8988T (cell line): ENCODE measurements at regions not wholly inside any gene's neighbourhood (a gene's known extent, or its start where the extent isn't known, plus 50 kb on each side); places are given as distances from the start of the nearest gene placed in this dataset.

Experiments
- DNase-seq: peaks from one replicate; pipeline ENCODE4 v3.0.0; 2011

- no peak for DNase-seq
Measured at GRCh38 chr3:59440285-59441028, 390.6 kb upstream of the CFAP20DC start.

GRCh38 chr3:59438492-59438891 lies 388.7 kb upstream of the CFAP20DC start:
- no peak for DNase-seq

- no peak for DNase-seq
Measured at GRCh38 chr3:59436164-59436958, 386.5 kb upstream of the CFAP20DC start.

GRCh38 chr3:59433546-59433945 lies 383.7 kb upstream of the CFAP20DC start:
- no peak for DNase-seq

- no peak for DNase-seq
Measured at GRCh38 chr3:59432665-59433064, 382.8 kb upstream of the CFAP20DC start.

GRCh38 chr3:59430341-59430740 lies 380.5 kb upstream of the CFAP20DC start:
- no peak for DNase-seq

GRCh38 chr3:59429198-59429597 lies 379.4 kb upstream of the CFAP20DC start:
- no peak for DNase-seq

GRCh38 chr3:59426821-59427565 lies 377.2 kb upstream of the CFAP20DC start:
- DNase-seq = no peak

- DNase-seq = no peak
Measured at GRCh38 chr3:59425942-59426341, 376.1 kb upstream of the CFAP20DC start.

GRCh38 chr3:59425371-59425770 lies 375.5 kb upstream of the CFAP20DC start:
- DNase-seq = no peak

GRCh38 chr3:59424268-59425010 lies 374.6 kb upstream of the CFAP20DC start:
- no peak for DNase-seq

GRCh38 chr3:59423707-59424106 lies 373.9 kb upstream of the CFAP20DC start:
- DNase-seq = no peak

GRCh38 chr3:59422312-59422711 lies 372.5 kb upstream of the CFAP20DC start:
- no peak for DNase-seq

GRCh38 chr3:59418836-59419235 lies 369.0 kb upstream of the CFAP20DC start:
- no peak for DNase-seq

- no peak for DNase-seq
Measured at GRCh38 chr3:59412516-59412915, 362.7 kb upstream of the CFAP20DC start.

GRCh38 chr3:59411694-59412093 lies 361.9 kb upstream of the CFAP20DC start:
- DNase-seq = no peak

- no peak for DNase-seq
Measured at GRCh38 chr3:59411186-59411585, 361.4 kb upstream of the CFAP20DC start.

- DNase-seq = no peak
Measured at GRCh38 chr3:59408047-59408624, 358.3 kb upstream of the CFAP20DC start.

- DNase-seq = no peak
Measured at GRCh38 chr3:59407425-59407824, 357.6 kb upstream of the CFAP20DC start.

GRCh38 chr3:59406943-59407342 lies 357.1 kb upstream of the CFAP20DC start:
- no peak for DNase-seq

GRCh38 chr3:59404851-59405250 lies 355.0 kb upstream of the CFAP20DC start:
- DNase-seq = no peak

GRCh38 chr3:59404064-59404463 lies 354.2 kb upstream of the CFAP20DC start:
- DNase-seq = no peak

- no peak for DNase-seq
Measured at GRCh38 chr3:59401924-59402323, 352.1 kb upstream of the CFAP20DC start.
